Adrenal gland (tissue), 9 donors: ENCODE measurements at regions not wholly inside any gene's neighbourhood (a gene's known extent, or its start where the extent isn't known, plus 50 kb on each side); places are given as distances from the start of the nearest gene placed in this dataset.

Experiments
- DNase-seq, 7 donors: peaks; one replicate each; pipeline ENCODE4 v3.0.0-alpha.2; 2019 to 2020
- H3K27ac ChIP-seq, 5 donors: fragments of 200-600 bp; sonication (generic) in 4 of 5; 1 replicate in 3 of 5; 2 replicates in 2 of 5; pipeline versions ENCODE4 v1.5.1 to v1.8.0; 2016 to 2020; ENCODE audit warnings: mild to moderate bottlenecking in 1 of 5
- H3K27me3 ChIP-seq: fragments of 200-600 bp; 2 replicates; pipeline ENCODE4 v1.8.0; 2021
- H3K36me3 ChIP-seq, 2 donors: fragments of 200-600 bp; replicated peaks in 1 of 2; 1 replicate in 1 of 2; 2 replicates in 1 of 2; pipeline versions ENCODE4 v1.5.1 to v1.8.0; 2018 to 2022
- H3K4me1 ChIP-seq, 2 donors: fragments of 200-600 bp; replicated peaks in 1 of 2; 1 replicate in 1 of 2; 2 replicates in 1 of 2; pipeline versions ENCODE4 v1.5.1 to v1.8.0; 2018 to 2021
- H3K4me3 ChIP-seq, 4 donors: fragments of 200-600 bp; sonication (generic) in 3 of 4; one replicate each; pipeline ENCODE4 v1.5.1; 2016 to 2018
- H3K9me3 ChIP-seq, 3 donors: fragments of 200-600 bp; sonication (generic) in 1 of 3; replicated peaks in 1 of 3; 1 replicate in 2 of 3; 2 replicates in 1 of 3; pipeline versions ENCODE4 v1.5.1 to v1.8.0; 2016 to 2021
- CTCF ChIP-seq, 6 experiments: fragments of 450-650 bp in 4 of 6; fragments of 200-600 bp in 2 of 6; sonication (generic) in 1 of 6; IDR thresholded peaks; 1 replicate in 5 of 6; 2 replicates in 1 of 6; pipeline versions ENCODE4 v1.5.1 to v1.8.0; 2016 to 2021; ENCODE audit warnings: antibody characterized with exemption in 6 of 6, mild to moderate bottlenecking in 2 of 6, moderate library complexity in 1 of 6
- POLR2A ChIP-seq, 2 donors: fragments of 450-650 bp; IDR thresholded peaks; one replicate each; pipeline ENCODE4 v1.6.1; 2017; ENCODE audit warnings: antibody characterized with exemption in 2 of 2, mild to moderate bottlenecking in 2 of 2, moderate library complexity in 1 of 2
- WGBS, 4 donors: extraction: QIAGEN DNeasy Blood & Tissue Kit in 2 of 4; methylation state at CpG; one replicate each; pipeline versions ENCODE4 v1.1.5 to v1.1.7; 2013 to 2017; 5-methylcytosine and 5-hydroxymethylcytosine counted together
- intact Hi-C, 2 donors: fragments of 100-400 bp; cut with DNase I; formaldehyde crosslinking; loops; one replicate each; pipeline versions ENCODE4 v1.14.1 to v1.15.0; 2022 to 2023
- donor health status: healthy with polysubstance abuse.
- donor health status: Bipolar disorder and iron deficiency.
- donor health status: DM: yes; HTN: yes; CAD: no.
- donor health status: DM: no; HTN: no; CAD: no.
- donor health status: DM: no; HTN: no; CAD: no.

DNA sequence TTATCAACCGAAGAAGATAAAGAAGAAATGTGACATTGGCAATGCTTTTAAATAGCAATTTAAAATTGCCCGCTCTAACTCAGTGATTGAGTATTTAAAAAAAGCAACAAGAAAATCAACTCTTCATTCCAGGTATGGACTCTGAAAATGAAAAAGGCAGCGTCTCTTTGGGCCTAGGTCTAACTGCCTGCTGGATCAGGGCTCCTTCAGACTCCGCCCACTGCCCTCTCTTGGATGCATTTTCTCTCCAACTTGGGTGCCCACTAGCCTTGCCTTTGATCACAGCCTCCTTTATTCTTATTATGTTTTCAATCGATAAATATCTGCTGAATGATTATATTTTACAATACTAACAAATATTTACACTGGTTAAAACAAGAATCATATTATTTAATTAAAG lies 268.9 kb downstream of the MRPL39 start:
- Histone ChIP-seq H3K27me3 (no peaks in the 10 kb centered on the region), H3K4me3 (no peak overlapping the region), H3K36me3 (no peaks in the 10 kb centered on the region), H3K4me1 (no peaks in the 10 kb centered on the region), H3K27ac (no peak overlapping the region), H3K9me3 (no peaks in the 10 kb centered on the region)
- no peak for TF ChIP-seq CTCF (IDR thresholded peaks at IDR 0.05)
- TF ChIP-seq POLR2A (IDR thresholded peaks at IDR 0.05), result no peak
- intact Hi-C loops, result no loop called here
- WGBS, 4 donors, result 80 to 88% (median 83%) methylated on average over 5 of the region's 5 CpGs
- DNase-seq, result no peak

DNA sequence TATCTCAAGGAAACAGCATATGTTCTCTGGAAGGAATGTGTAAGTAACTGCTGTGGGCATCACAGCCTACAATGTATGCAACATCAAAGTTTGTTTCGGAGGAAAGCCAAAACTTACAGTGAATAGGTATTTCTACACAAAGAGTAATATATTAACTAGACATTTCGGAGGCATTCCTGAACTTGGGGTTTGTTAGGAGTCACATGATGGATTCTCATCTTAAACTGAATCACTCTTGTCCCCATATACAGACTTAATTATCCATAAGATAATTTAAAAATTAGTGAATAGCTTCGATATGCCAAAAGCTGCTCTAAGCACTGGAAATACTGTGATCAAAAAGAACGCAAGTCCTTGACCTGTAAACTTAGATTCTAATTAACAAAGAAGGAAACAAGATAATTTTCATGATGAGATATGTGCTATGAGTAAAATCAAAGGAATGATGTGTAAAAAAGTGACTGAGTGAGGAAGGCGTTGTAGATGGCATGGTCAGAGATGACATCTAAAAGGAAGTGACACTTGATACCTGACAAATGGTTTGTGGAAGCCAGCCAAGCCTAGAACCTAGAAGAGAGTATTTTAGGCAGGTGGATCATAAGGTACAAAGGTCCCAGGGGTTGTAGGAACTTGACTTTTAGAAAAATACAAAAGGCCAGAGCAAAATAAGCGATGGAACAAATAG lies 273.1 kb downstream of the MRPL39 start:
- no peaks in the 10 kb centered on the region for H3K4me1 ChIP-seq
- H3K27me3 ChIP-seq, result no peaks in the 10 kb centered on the region
- intact Hi-C loops, result no loop called here
- H3K4me3 ChIP-seq, result no peak overlapping the region
- 83 to 92% (median 88%) methylated on average over 6 of the region's 6 CpGs for WGBS, 4 donors
- no peak for DNase-seq
- H3K36me3 ChIP-seq, result no peaks in the 10 kb centered on the region
- no peak overlapping the region for H3K27ac ChIP-seq
- no peak for TF ChIP-seq POLR2A (IDR thresholded peaks at IDR 0.05)
- no peak for TF ChIP-seq CTCF (IDR thresholded peaks at IDR 0.05)
- no peaks in the 10 kb centered on the region for H3K9me3 ChIP-seq

GRCh38 chr21:25331286-25331685 lies 276.0 kb downstream of the MRPL39 start:
- H3K27ac ChIP-seq, result no peak overlapping the region
- no peaks in the 10 kb centered on the region for H3K9me3 ChIP-seq
- H3K4me1 ChIP-seq, result no peaks in the 10 kb centered on the region
- H3K36me3 ChIP-seq, result no peaks in the 10 kb centered on the region
- no peak for DNase-seq
- TF ChIP-seq POLR2A (IDR thresholded peaks at IDR 0.05) (no peak), CTCF (IDR thresholded peaks at IDR 0.05) (no peak)
- H3K27me3 ChIP-seq, result no peaks in the 10 kb centered on the region
- no peak overlapping the region for H3K4me3 ChIP-seq
- WGBS, 4 donors, result 77 to 95% (median 86%) methylated on average over 1 of the region's 1 CpG
- intact Hi-C loops, result no loop called here

DNA sequence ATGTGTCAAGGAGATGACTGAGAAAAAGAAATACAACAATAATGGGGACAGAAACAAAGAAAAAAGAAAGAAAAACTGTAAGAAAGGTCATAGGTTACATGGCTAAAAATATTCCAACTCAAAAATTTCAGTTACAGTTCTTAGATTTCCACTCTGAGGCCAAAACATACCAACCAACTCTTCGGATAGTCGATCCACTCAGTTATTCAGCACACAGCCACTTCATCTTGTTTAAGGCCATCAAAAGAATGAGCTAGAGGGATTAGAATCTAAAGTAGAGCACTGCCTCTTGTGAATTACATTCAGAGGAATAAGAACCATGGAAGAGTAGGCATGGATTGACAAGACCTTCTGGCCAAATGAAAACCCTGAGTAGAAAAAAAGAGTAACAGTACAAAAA lies 277.0 kb downstream of the MRPL39 start:
- TF ChIP-seq POLR2A (IDR thresholded peaks at IDR 0.05), result no peak
- Histone ChIP-seq H3K27me3 (no peaks in the 10 kb centered on the region), H3K4me3 (no peak overlapping the region), H3K9me3 (no peaks in the 10 kb centered on the region), H3K36me3 (no peaks in the 10 kb centered on the region), H3K4me1 (no peaks in the 10 kb centered on the region), H3K27ac (no peak overlapping the region)
- no peak for DNase-seq
- intact Hi-C loops, result no loop called here
- WGBS, 4 donors, result 77 to 88% (median 86%) methylated on average over 2 of the region's 2 CpGs

DNA sequence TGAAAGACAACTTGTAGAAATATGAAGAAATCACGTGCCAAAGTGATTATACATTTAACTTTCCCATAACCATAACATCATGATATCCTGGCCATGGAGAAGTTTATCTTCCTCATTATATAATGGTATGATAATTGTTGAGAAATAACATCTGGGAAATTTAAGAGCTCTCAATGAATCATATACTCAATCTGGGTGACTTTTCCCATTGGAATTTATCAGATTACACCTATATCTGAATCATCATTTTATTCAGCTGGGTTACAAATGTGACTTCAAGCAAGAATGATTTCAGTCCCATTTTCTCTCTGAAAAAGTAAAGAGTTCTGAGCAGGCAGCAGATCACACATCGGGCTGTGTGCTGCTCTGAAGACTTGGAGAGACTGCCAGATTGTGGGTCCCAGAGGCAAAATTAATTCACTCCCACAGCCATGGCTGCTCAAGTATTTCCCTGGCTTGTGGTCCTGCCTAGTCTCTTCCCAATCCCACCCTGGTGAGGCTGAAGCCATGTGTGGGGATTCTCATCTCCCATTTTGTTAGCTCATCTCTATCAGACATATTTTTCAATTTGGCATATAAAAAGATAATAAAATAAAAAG lies 278.0 kb downstream of the MRPL39 start:
- H3K4me1 ChIP-seq, result no peaks in the 10 kb centered on the region
- H3K36me3 ChIP-seq, result no peaks in the 10 kb centered on the region
- H3K9me3 ChIP-seq, result no peaks in the 10 kb centered on the region
- intact Hi-C loops, result no loop called here
- DNase-seq, result no peak
- no peaks in the 10 kb centered on the region for H3K27me3 ChIP-seq
- TF ChIP-seq POLR2A (IDR thresholded peaks at IDR 0.05) (no peak), CTCF (IDR thresholded peaks at IDR 0.05) (no peak)
- H3K27ac ChIP-seq, result no peak overlapping the region
- H3K4me3 ChIP-seq, result no peak overlapping the region
- 50 to 63% (median 62%) methylated on average over 2 of the region's 2 CpGs for WGBS, 4 donors
